ENCODE measurements at regions not wholly inside any gene's neighbourhood (a gene's known extent, or its start where the extent isn't known, plus 50 kb on each side); places are given as distances from the start of the nearest gene placed in this dataset.

DNA sequence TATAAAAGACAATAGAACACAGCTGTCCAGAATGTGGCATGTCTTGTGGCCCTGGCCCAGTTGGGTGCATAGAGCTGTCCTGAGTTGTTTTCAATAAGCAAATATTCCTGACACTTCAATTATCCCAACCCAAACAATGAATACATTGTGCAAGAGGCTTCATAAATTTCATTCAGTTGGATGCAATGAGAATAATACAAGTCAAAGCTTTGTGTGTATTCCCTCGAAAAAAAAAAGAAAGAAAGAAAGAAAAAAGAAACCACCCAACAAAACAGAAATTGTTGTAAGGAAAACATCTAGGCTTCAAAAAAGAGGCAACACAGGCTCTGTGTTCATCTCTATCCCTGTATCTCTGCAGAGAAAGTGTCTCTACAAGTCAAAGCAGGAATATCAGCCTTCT is 138.7 kb upstream of the ADO start:
- WGBS, 2 donors, result 86% methylated on average over 1 of the region's 1 CpG
- H3K9me3 ChIP-seq (ENCODE audit: control insufficient read depth in 4 of 4, insufficient read depth in 3 of 4, low read length in 3 of 4), result peaks cover 0 to 5% (median 0%) of the 10 kb centered on the region in 4 donors
- TF ChIP-seq, protein P1, sequence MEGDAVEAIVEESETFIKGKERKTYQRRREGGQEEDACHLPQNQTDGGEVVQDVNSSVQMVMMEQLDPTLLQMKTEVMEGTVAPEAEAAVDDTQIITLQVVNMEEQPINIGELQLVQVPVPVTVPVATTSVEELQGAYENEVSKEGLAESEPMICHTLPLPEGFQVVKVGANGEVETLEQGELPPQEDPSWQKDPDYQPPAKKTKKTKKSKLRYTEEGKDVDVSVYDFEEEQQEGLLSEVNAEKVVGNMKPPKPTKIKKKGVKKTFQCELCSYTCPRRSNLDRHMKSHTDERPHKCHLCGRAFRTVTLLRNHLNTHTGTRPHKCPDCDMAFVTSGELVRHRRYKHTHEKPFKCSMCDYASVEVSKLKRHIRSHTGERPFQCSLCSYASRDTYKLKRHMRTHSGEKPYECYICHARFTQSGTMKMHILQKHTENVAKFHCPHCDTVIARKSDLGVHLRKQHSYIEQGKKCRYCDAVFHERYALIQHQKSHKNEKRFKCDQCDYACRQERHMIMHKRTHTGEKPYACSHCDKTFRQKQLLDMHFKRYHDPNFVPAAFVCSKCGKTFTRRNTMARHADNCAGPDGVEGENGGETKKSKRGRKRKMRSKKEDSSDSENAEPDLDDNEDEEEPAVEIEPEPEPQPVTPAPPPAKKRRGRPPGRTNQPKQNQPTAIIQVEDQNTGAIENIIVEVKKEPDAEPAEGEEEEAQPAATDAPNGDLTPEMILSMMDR (IDR thresholded peaks at IDR 0.05; ENCODE audit: control extremely low read depth, extremely low read depth), result no peak

DNA sequence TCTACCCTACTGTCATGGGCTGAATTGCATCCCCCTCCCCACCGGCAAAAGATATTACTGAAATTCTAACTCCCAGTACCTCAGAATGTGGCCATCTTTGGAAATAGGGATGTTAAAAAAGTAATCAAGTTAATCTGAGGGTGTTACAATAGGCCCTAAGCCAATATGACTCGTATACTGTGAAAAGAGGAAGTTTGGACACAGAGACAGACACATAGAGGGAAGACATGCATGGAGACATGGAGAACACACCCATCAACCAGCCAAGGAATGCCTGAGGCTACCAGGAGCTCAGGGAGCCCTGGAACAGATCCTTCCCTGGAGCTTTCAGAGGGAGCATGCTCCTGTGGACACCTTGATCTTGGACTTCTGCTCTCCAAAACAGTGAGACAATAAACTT is 138.2 kb upstream of the ADO start:
- no peaks in the 10 kb centered on the region for H3K36me3 ChIP-seq (ENCODE audit: control insufficient read depth in 4 of 4, insufficient read depth in 4 of 4, low read length in 4 of 4)
- no peak for DNase-seq
- H3K9me3 ChIP-seq (ENCODE audit: control insufficient read depth in 4 of 4, insufficient read depth in 3 of 4, low read length in 3 of 4), result peaks cover 0 to 3% (median 0%) of the 10 kb centered on the region in 4 donors
- H3K4me3 ChIP-seq, result no peak overlapping the region
- H3K4me1 ChIP-seq (ENCODE audit: control insufficient read depth in 5 of 5, insufficient read depth in 5 of 5, low read length in 5 of 5), result peaks cover 0 to 4% (median 0%) of the 10 kb centered on the region in 5 donors
- no peak overlapping the region for H3K27ac ChIP-seq (ENCODE audit: low read depth in 1 of 2, low read length in 1 of 2)
- no peaks in the 10 kb centered on the region for H3K27me3 ChIP-seq (ENCODE audit: control insufficient read depth in 3 of 3, insufficient read depth in 3 of 3, low read length in 2 of 3)
- no peak overlapping the region for H3K9ac ChIP-seq (ENCODE audit: insufficient read depth in 1 of 2, low read length in 2 of 2)
- no peak for ATAC-seq (ENCODE audit: insufficient read depth, low FRiP score)
- 30 to 55% methylated on average over 2 of the region's 2 CpGs for WGBS, 2 donors
- TF ChIP-seq, protein P1 (IDR thresholded peaks at IDR 0.05; ENCODE audit: control extremely low read depth, extremely low read depth), result no peak

More for the DNA sequence above, 138.7 kb upstream of the ADO start:
- H3K36me3 ChIP-seq (ENCODE audit: control insufficient read depth in 4 of 4, insufficient read depth in 4 of 4, low read length in 4 of 4), result no peaks in the 10 kb centered on the region
- no peak for DNase-seq
- no peak overlapping the region for H3K4me3 ChIP-seq
- H3K27me3 ChIP-seq (ENCODE audit: control insufficient read depth in 3 of 3, insufficient read depth in 3 of 3, low read length in 2 of 3), result no peaks in the 10 kb centered on the region
- H3K9ac ChIP-seq (ENCODE audit: insufficient read depth in 1 of 2, low read length in 2 of 2), result no peak overlapping the region
- no peak overlapping the region for H3K27ac ChIP-seq (ENCODE audit: low read depth in 1 of 2, low read length in 1 of 2)
- ATAC-seq (ENCODE audit: insufficient read depth, low FRiP score), result no peak
- peaks cover 0 to 4% (median 0%) of the 10 kb centered on the region in 5 donors for H3K4me1 ChIP-seq (ENCODE audit: control insufficient read depth in 5 of 5, insufficient read depth in 5 of 5, low read length in 5 of 5)

DNA sequence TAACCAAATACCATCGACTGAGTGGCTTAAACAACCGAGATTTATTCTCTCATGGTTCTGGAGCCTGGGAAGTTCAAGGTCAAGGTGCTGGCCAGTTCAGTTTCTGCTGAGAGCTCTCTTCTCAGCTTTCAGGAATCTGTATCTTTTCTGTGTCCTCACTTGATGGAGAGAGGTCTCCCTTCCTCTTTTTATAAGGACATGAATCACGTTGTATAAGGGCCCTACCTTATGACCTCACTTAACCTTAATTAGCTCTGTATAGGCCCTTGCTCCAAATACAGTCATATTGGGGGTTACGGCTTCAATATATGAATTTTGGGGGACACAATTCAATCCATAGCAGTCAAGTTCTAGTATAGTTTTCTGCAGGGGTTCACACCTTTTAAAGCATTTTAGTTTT is 135.2 kb upstream of the ADO start:
- Histone ChIP-seq H3K4me1 (ENCODE audit: control insufficient read depth in 5 of 5, insufficient read depth in 5 of 5, low read length in 5 of 5) (no peaks in the 10 kb centered on the region), H3K27ac (ENCODE audit: low read depth in 1 of 2, low read length in 1 of 2) (no peak overlapping the region), H3K27me3 (ENCODE audit: control insufficient read depth in 3 of 3, insufficient read depth in 3 of 3, low read length in 2 of 3) (no peaks in the 10 kb centered on the region), H3K36me3 (ENCODE audit: control insufficient read depth in 4 of 4, insufficient read depth in 4 of 4, low read length in 4 of 4) (no peaks in the 10 kb centered on the region), H3K4me3 (no peak overlapping the region), H3K9ac (ENCODE audit: insufficient read depth in 1 of 2, low read length in 2 of 2) (no peak overlapping the region), H3K9me3 (ENCODE audit: control insufficient read depth in 4 of 4, insufficient read depth in 3 of 4, low read length in 3 of 4) (peaks cover 0 to 2% (median 0%) of the 10 kb centered on the region in 4 donors)
- 67 to 75% methylated on average over 4 of the region's 4 CpGs for WGBS, 2 donors
- DNase-seq, result no peak
- TF ChIP-seq, protein P1 (IDR thresholded peaks at IDR 0.05; ENCODE audit: control extremely low read depth, extremely low read depth), result no peak
- ATAC-seq (ENCODE audit: insufficient read depth, low FRiP score), result no peak

DNA sequence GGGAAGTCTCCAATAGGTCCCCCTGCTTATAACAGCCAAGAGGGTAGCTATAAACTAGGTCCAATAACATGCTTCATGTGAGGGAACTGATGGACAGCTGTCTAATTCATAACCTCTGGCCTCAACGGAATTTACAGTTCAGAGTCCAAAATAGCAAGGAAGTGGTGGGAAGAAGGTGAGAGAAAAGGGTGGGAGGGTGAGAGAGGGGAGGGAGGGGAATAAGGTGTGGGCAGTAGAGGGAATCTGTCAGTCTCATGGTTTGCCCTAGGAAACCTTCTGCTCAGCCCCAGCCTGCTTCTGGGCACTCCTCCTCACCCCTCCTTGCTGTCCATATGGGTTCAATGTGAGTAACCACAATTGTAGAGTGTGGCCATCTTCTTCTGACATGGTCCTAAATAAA is 133.4 kb upstream of the ADO start:
- ATAC-seq (ENCODE audit: insufficient read depth, low FRiP score) (no peak), DNase-seq (no peak)
- Histone ChIP-seq H3K27me3 (ENCODE audit: control insufficient read depth in 3 of 3, insufficient read depth in 3 of 3, low read length in 2 of 3) (no peaks in the 10 kb centered on the region), H3K4me3 (no peak overlapping the region), H3K9ac (ENCODE audit: insufficient read depth in 1 of 2, low read length in 2 of 2) (no peak overlapping the region), H3K9me3 (ENCODE audit: control insufficient read depth in 4 of 4, insufficient read depth in 3 of 4, low read length in 3 of 4) (no peaks in the 10 kb centered on the region), H3K27ac (ENCODE audit: low read depth in 1 of 2, low read length in 1 of 2) (no peak overlapping the region), H3K36me3 (ENCODE audit: control insufficient read depth in 4 of 4, insufficient read depth in 4 of 4, low read length in 4 of 4) (no peaks in the 10 kb centered on the region), H3K4me1 (ENCODE audit: control insufficient read depth in 5 of 5, insufficient read depth in 5 of 5, low read length in 5 of 5) (no peaks in the 10 kb centered on the region)
- WGBS, 2 donors, result 44 to 70% methylated on average over 1 of the region's 1 CpG
- TF ChIP-seq, protein P1 (IDR thresholded peaks at IDR 0.05; ENCODE audit: control extremely low read depth, extremely low read depth), result no peak
